GM21390 (cell line): ENCODE measurements at regions not wholly inside any gene's neighbourhood (a gene's known extent, or its start where the extent isn't known, plus 50 kb on each side); places are given as distances from the start of the nearest gene placed in this dataset.

Experiments
- ATAC-seq: cut with Tn5 transposase; IDR thresholded peaks from one replicate; pipeline ENCODE4 v1.9.1; 2021; ENCODE audit not compliant: unreplicated experiment

GRCh38 chr3:150306083-150306482 lies 102.0 kb upstream of the TSC22D2 start:
- ATAC-seq = no peak

GRCh38 chr3:150303768-150304167 lies 104.3 kb upstream of the TSC22D2 start:
- ATAC-seq = peak; percentile 71

- no peak for ATAC-seq
Measured at GRCh38 chr3:150302246-150302645, 105.9 kb upstream of the TSC22D2 start.

- no peak for ATAC-seq
Measured at GRCh38 chr3:150300852-150301517, 107.1 kb upstream of the TSC22D2 start.

- ATAC-seq = no peak
Measured at GRCh38 chr3:150300388-150300787, 107.7 kb upstream of the TSC22D2 start.

GRCh38 chr3:150299201-150299600 lies 108.9 kb upstream of the TSC22D2 start:
- ATAC-seq = no peak

GRCh38 chr3:150296966-150297365 lies 111.1 kb upstream of the TSC22D2 start:
- no peak for ATAC-seq

GRCh38 chr3:150296123-150296735 lies 111.9 kb upstream of the TSC22D2 start:
- ATAC-seq = no peak

GRCh38 chr3:150293401-150294001 lies 114.6 kb upstream of the TSC22D2 start:
- ATAC-seq = no peak

- ATAC-seq = no peak
Measured at GRCh38 chr3:150292891-150293290, 115.2 kb upstream of the TSC22D2 start.

GRCh38 chr3:150291515-150291914 lies 116.6 kb upstream of the TSC22D2 start:
- no peak for ATAC-seq

- ATAC-seq = peak; percentile 81
Measured at GRCh38 chr3:150286390-150287147, 121.5 kb upstream of the TSC22D2 start.

GRCh38 chr3:150285601-150286000 lies 122.5 kb upstream of the TSC22D2 start:
- ATAC-seq = no peak

GRCh38 chr3:150278843-150279381 lies 129.2 kb upstream of the TSC22D2 start:
- ATAC-seq = no peak

- ATAC-seq = no peak
Measured at GRCh38 chr3:150278195-150278594, 129.9 kb upstream of the TSC22D2 start.

GRCh38 chr3:150277444-150277843 lies 130.7 kb upstream of the TSC22D2 start:
- ATAC-seq = no peak

- no peak for ATAC-seq
Measured at GRCh38 chr3:150275941-150276340, 132.2 kb upstream of the TSC22D2 start.

GRCh38 chr3:150274372-150274771 lies 133.7 kb upstream of the TSC22D2 start:
- no peak for ATAC-seq

GRCh38 chr3:150273396-150273795 lies 134.7 kb upstream of the TSC22D2 start:
- no peak for ATAC-seq

- ATAC-seq = no peak
Measured at GRCh38 chr3:150271591-150271960, 136.5 kb upstream of the TSC22D2 start.

GRCh38 chr3:150270883-150271590 lies 137.1 kb upstream of the TSC22D2 start:
- no peak for ATAC-seq
